GM12865 (cell line): ENCODE measurements at regions not wholly inside any gene's neighbourhood (a gene's known extent, or its start where the extent isn't known, plus 50 kb on each side); places are given as distances from the start of the nearest gene placed in this dataset.

ENCODE experiments used
- DNase-seq: peaks from one replicate; pipeline ENCODE4 v3.0.0; 2010; ENCODE audit warnings: low read depth
- H3K4me3 ChIP-seq: 2 replicates; pipeline ENCODE4 v1.5.1; 2011; ENCODE audit warnings: mild to moderate bottlenecking, low read depth, low read length, control low read depth
- CTCF ChIP-seq: IDR thresholded peaks from 2 replicates; pipeline ENCODE4 v1.5.1; 2011; ENCODE audit warnings: low read length, control low read depth, low read depth, inconsistent platforms; ENCODE audit not compliant: insufficient read depth; ENCODE audit errors: missing control alignments

- H3K4me3 ChIP-seq: no peak overlapping the region
- TF ChIP-seq CTCF: no peak
- DNase-seq: no peak
Measured at GRCh38 chr10:52542906-52543305, 228.8 kb downstream of the DKK1 start.

GRCh38 chr10:52551046-52551445 lies 221.5 kb downstream of the MBL2 start:
- TF ChIP-seq CTCF: no peak
- H3K4me3 ChIP-seq: no peak overlapping the region
- DNase-seq: no peak

- DNase-seq: peak; percentile 17
- TF ChIP-seq CTCF: no peak
- H3K4me3 ChIP-seq: no peak overlapping the region
Measured at GRCh38 chr10:52558090-52558489, 214.5 kb downstream of the MBL2 start.

- no peak overlapping the region for H3K4me3 ChIP-seq
- DNase-seq: no peak
- no peak for TF ChIP-seq CTCF
Measured at GRCh38 chr10:52561322-52561721, 211.3 kb downstream of the MBL2 start.

GRCh38 chr10:52563360-52563759 lies 209.2 kb downstream of the MBL2 start:
- DNase-seq: no peak
- no peak overlapping the region for H3K4me3 ChIP-seq
- no peak for TF ChIP-seq CTCF

- TF ChIP-seq CTCF: peak; percentile 30
- H3K4me3 ChIP-seq: no peak overlapping the region
- peak; percentile 16 for DNase-seq
Measured at GRCh38 chr10:52566471-52567246, 205.9 kb downstream of the MBL2 start.

- no peak for TF ChIP-seq CTCF
- H3K4me3 ChIP-seq: no peak overlapping the region
Measured at GRCh38 chr10:52567247-52567580, 205.4 kb downstream of the MBL2 start.

More at GRCh38 chr10:52567247-52567580, 205.4 kb downstream of the MBL2 start:
- DNase-seq: no peak
